GM19397 (cell line): ENCODE measurements at regions not wholly inside any gene's neighbourhood (a gene's known extent, or its start where the extent isn't known, plus 50 kb on each side); places are given as distances from the start of the nearest gene placed in this dataset.

ENCODE experiments used
- ATAC-seq: cut with Tn5 transposase; IDR thresholded peaks from one replicate; pipeline ENCODE4 v1.9.1; 2021; ENCODE audit warnings: mild to moderate bottlenecking, moderate library complexity; ENCODE audit not compliant: unreplicated experiment

DNA sequence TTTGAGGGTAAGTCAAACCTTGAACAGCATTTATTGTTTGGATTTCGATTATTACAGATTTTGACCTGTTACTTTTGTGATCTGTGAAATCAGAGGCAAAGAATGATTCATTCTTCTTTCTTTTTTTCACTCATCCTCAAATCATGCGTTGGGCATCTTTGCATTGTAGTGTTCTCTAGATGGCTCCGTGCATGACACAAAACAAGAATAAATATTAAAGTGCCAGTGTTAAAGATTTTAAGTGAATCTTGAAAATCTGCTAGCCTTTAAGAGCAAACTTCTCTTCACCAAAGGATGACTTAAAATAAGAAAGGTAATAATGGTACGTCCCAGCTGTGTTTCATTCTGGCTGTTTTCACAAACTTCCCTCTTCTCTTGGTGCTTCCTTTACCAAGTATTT is 361.9 kb upstream of the SMARCA2 start:
- ATAC-seq: no peak

GRCh38 chr9:1658661-1659362 is 356.3 kb upstream of the SMARCA2 start:
- no peak for ATAC-seq

DNA sequence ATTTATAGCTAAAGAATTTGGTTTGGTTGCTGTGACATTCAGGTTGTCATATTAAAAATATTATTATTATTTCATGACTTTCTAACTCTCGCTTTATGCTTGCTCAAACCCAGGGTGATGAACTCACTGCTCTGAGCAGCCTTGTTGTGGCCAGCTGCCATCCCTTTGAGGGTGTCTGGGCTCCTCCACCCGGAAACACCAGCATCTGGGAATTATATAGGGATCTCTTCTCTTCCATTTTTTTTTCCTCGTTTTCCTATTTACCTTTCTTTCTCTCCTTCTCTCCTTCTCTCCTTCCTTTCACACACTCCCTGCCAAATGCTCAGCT is 355.8 kb upstream of the SMARCA2 start:
- ATAC-seq: no peak

GRCh38 chr9:1668441-1668840 is 346.7 kb upstream of the SMARCA2 start:
- no peak for ATAC-seq

GRCh38 chr9:1673300-1673699 is 341.8 kb upstream of the SMARCA2 start:
- no peak for ATAC-seq

- ATAC-seq: no peak
Observed at GRCh38 chr9:1676771-1677170, 338.4 kb upstream of the SMARCA2 start.

- no peak for ATAC-seq
Observed at GRCh38 chr9:1683951-1684350, 331.2 kb upstream of the SMARCA2 start.

DNA sequence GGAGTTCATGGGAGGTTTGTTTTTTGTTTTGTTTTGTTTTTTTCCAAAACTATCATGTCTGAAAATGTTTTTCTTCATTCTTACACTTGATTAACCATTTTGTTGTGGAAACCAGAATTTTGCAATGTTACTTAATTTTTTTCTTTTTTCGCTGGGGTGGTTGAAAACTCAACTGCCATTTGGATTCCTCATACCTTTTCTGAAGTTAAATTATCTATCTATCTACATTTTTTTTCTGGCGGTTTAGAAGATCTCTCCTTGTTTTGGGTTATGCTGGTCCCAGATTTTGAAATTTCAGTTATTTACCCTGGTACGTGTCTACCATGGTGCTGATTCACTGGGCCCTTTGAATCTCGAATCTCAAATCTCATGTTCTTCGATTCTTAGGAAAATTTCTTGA is 316.2 kb upstream of the SMARCA2 start:
- ATAC-seq: no peak

DNA sequence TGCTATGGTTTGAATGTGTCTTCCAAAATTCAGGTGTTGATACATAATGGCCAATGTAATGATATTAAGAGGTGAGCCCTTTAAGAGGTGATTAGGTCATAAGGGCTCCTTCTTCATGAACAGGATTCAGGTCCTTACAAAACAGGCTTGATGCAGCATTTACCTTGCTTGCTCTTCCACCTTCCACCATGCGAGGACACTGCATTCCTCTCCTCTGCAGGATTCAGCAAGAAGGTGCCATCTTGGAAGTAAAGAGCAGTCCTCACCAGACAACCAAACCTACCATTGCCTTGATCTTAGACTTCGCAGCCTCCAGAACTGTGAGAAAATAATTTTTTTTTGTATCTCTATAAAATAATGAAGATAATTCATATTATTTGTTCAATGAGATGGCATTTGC is 314.0 kb upstream of the SMARCA2 start:
- ATAC-seq: no peak

DNA sequence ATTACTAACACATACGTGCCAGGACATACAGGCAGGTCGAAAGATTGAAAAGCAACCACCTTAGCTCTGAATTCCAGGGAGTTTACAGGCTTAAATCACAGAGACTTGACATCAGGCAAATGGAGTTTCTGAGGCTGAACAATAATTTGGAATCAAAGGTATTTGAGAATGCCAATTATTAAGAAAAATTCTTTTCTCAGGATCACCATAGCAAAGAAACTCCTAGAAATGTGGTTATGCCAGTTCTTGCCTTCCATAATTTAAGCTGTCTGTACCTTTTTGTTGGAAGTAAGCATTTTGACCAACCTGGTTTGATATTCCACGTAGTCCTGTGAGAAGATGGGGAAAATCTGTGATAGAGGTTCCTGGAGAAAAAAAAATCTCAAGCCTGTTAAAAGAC is 312.4 kb upstream of the SMARCA2 start:
- no peak for ATAC-seq

GRCh38 chr9:1707291-1707690 is 307.9 kb upstream of the SMARCA2 start:
- ATAC-seq: no peak

GRCh38 chr9:1708219-1708618 is 306.9 kb upstream of the SMARCA2 start:
- no peak for ATAC-seq

GRCh38 chr9:1709347-1709746 is 305.8 kb upstream of the SMARCA2 start:
- no peak for ATAC-seq

GRCh38 chr9:1712861-1713450 is 302.2 kb upstream of the SMARCA2 start:
- no peak for ATAC-seq

GRCh38 chr9:1713841-1714240 is 301.3 kb upstream of the SMARCA2 start:
- ATAC-seq: no peak

GRCh38 chr9:1717882-1718281 is 297.3 kb upstream of the SMARCA2 start:
- no peak for ATAC-seq

- no peak for ATAC-seq
Observed at GRCh38 chr9:1718836-1719235, 296.3 kb upstream of the SMARCA2 start.

- no peak for ATAC-seq
Observed at GRCh38 chr9:1721196-1721595, 294.0 kb upstream of the SMARCA2 start.

DNA sequence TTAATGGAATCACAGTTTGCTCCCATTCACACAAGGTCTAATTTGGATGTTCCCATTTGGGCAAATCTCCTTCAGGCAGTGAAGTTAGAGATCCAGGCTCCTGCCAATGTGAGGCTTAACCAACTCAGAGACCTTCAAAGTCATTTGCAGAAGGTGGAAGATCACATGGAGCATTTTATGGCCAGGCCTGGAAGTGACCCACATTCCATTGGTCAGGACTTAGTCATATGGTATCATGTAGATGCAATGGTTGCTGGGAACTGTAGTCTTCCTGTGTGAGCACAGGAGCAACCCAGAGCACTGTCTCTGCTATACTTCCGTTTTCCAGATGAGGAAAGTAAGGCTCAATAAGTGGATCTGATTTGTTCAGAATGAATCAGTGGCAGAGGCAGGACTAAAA is 292.7 kb upstream of the SMARCA2 start:
- ATAC-seq: no peak

DNA sequence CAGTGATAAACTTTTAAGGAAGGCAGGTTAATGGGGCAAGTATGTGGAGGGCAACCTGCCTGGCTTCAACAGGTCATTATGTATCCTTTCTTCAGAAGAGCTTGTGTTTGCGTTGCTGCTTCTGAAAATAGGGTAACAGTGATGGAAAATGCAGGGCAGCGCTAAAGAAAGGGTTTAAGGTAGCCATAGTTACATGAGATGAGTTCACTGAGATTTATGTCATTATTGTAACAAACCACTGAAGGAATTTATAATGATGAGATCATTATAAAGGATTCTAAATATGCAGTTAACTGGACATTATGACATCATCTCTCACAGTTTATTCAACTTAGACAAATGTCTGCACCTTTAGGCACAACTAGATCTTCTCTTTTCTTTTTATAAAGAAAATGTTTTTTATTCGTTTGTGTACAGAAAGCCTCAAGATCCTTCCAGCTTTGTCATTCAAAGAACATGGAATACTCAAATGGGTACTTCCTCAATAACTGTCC is 291.6 kb upstream of the SMARCA2 start:
- ATAC-seq: no peak

DNA sequence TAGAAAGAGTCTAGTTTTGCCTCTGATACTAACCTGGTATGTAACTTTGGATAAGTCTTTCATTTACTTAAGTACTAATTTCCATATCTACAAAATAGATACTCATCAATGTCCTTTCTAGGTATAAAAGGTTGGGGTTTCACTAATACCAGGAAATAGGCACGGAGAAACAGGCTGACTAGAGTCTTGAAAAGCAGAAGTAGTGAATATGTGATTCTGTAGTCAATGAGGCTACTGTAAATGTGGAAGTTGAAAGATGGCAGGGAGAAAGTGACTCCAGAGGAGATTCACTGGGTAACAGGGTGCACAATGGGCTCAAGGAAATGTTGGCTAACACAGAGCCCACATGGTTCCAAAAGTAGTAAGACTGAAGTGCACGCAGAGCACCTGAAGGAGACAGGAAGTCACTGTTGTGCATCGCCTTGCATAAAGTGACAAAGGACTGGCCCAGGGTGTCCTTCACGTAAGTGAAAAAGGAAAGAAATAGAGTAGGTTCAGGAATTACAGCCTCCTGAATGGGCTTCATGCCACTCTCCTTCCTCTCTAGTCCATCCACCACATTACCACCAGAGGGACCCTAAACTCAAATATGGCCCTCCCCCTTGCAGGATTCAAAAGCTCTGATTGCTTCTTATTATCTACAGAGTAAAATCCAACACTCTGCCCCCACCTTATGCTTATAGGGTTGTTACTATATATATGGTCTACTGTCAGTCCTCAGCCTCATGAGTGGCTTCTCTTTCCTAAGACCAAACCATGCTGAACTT is 288.0 kb upstream of the SMARCA2 start:
- no peak for ATAC-seq

DNA sequence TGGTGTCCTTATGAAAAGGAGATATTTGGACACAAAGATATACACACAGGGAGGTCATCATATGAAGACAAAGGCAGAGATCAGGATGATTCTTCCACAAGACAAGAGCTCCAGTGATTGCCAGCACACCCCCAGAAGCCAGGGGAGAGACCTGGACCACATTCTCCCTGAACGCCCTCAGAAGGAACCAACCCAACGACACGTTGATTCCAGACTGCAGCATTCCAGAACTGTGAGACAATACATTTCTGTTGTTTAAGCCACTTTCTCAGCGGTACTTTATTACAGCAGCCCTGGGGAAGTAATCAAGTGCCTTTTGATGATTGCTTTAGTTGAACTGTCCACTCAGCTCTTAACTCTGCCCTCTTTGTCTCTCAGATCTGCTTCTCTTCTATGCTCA is 285.5 kb upstream of the SMARCA2 start:
- ATAC-seq: no peak
